ENCODE measurements at regions not wholly inside any gene's neighbourhood (a gene's known extent, or its start where the extent isn't known, plus 50 kb on each side); places are given as distances from the start of the nearest gene placed in this dataset.

- no peaks in the 10 kb centered on the region for H3K27me3 ChIP-seq (replicated peaks; ENCODE audit: control insufficient read depth, insufficient read depth, low read length)
- H3K9me3 ChIP-seq, result no peaks in the 10 kb centered on the region
- H3K4me3 ChIP-seq (ENCODE audit: low read depth, low read length), result no peak overlapping the region
- Mint-ChIP-seq H3K4me1 (ENCODE audit: low read depth, unreplicated experiment) (no peaks in the 10 kb centered on the region), H3K4me3 (ENCODE audit: unreplicated experiment) (no peak overlapping the region), H3K27ac (ENCODE audit: unreplicated experiment) (no peak overlapping the region), H3K9me3 (ENCODE audit: unreplicated experiment) (peaks cover 12% of the 10 kb centered on the region), H3K36me3 (ENCODE audit: insufficient read depth, unreplicated experiment) (no peaks in the 10 kb centered on the region), H3K27me3 (ENCODE audit: insufficient read depth, unreplicated experiment) (peaks cover 3% of the 10 kb centered on the region)
- H3K4me1 ChIP-seq, result no peaks in the 10 kb centered on the region
- no peak for TF ChIP-seq CTCF (IDR thresholded peaks at IDR 0.05; ENCODE audit: insufficient read depth in 1 of 2, low read depth in 1 of 2, low read length in 1 of 2, severe bottlenecking in 1 of 2, unreplicated experiment in 1 of 2)
- intact Hi-C loops (cut with micrococcal nuclease; ENCODE audit: unreplicated experiment), result no loop called here
- CTCF ChIA-PET, result no interaction called here
- POLR2A ChIA-PET, result no interaction called here
- no peaks in the 10 kb centered on the region for H3K36me3 ChIP-seq (ENCODE audit: control insufficient read depth, insufficient read depth, low read length)
- DNase-seq, result no peak
- no TSS peak for BruUV-seq (replicated peaks)
Measured at GRCh38 chr3:87390821-87391220, 114.4 kb upstream of the POU1F1 start.

GRCh38 chr3:87390353-87390752 is 114.0 kb upstream of the POU1F1 start:
- no peaks in the 10 kb centered on the region for H3K36me3 Mint-ChIP-seq (ENCODE audit: insufficient read depth, unreplicated experiment)
- no peak overlapping the region for H3K4me3 ChIP-seq (ENCODE audit: low read depth, low read length)
- no peaks in the 10 kb centered on the region for H3K4me1 ChIP-seq
- H3K27me3 ChIP-seq (replicated peaks; ENCODE audit: control insufficient read depth, insufficient read depth, low read length), result no peaks in the 10 kb centered on the region
- H3K4me3 Mint-ChIP-seq (ENCODE audit: unreplicated experiment), result no peak overlapping the region
- BruUV-seq (replicated peaks), result no TSS peak
- peaks cover 12% of the 10 kb centered on the region for H3K9me3 Mint-ChIP-seq (ENCODE audit: unreplicated experiment)
- H3K9me3 ChIP-seq, result no peaks in the 10 kb centered on the region
- ChIA-PET CTCF (no interaction called here), POLR2A (no interaction called here)
- H3K27me3 Mint-ChIP-seq (ENCODE audit: insufficient read depth, unreplicated experiment), result peaks cover 3% of the 10 kb centered on the region
- intact Hi-C loops (cut with micrococcal nuclease; ENCODE audit: unreplicated experiment), result no loop called here
- TF ChIP-seq CTCF (IDR thresholded peaks at IDR 0.05; ENCODE audit: insufficient read depth in 1 of 2, low read depth in 1 of 2, low read length in 1 of 2, severe bottlenecking in 1 of 2, unreplicated experiment in 1 of 2), result no peak
- no peak overlapping the region for H3K27ac Mint-ChIP-seq (ENCODE audit: unreplicated experiment)
- H3K36me3 ChIP-seq (ENCODE audit: control insufficient read depth, insufficient read depth, low read length), result no peaks in the 10 kb centered on the region
- no peaks in the 10 kb centered on the region for H3K4me1 Mint-ChIP-seq (ENCODE audit: low read depth, unreplicated experiment)
- no peak for DNase-seq

GRCh38 chr3:87375231-87375682 is 98.9 kb upstream of the POU1F1 start:
- Histone ChIP-seq H3K9me3 (no peaks in the 10 kb centered on the region), H3K36me3 (ENCODE audit: control insufficient read depth, insufficient read depth, low read length) (no peaks in the 10 kb centered on the region), H3K4me3 (ENCODE audit: low read depth, low read length) (no peak overlapping the region), H3K27me3 (replicated peaks; ENCODE audit: control insufficient read depth, insufficient read depth, low read length) (no peaks in the 10 kb centered on the region), H3K4me1 (no peaks in the 10 kb centered on the region)
- Mint-ChIP-seq H3K9me3 (ENCODE audit: unreplicated experiment) (no peaks in the 10 kb centered on the region), H3K4me3 (ENCODE audit: unreplicated experiment) (no peak overlapping the region), H3K27me3 (ENCODE audit: insufficient read depth, unreplicated experiment) (no peaks in the 10 kb centered on the region), H3K27ac (ENCODE audit: unreplicated experiment) (no peak overlapping the region), H3K36me3 (ENCODE audit: insufficient read depth, unreplicated experiment) (no peaks in the 10 kb centered on the region), H3K4me1 (ENCODE audit: low read depth, unreplicated experiment) (no peaks in the 10 kb centered on the region)
- no TSS peak for BruUV-seq (replicated peaks)
- CTCF ChIA-PET, result no interaction called here
- no peak for TF ChIP-seq CTCF (IDR thresholded peaks at IDR 0.05; ENCODE audit: insufficient read depth in 1 of 2, low read depth in 1 of 2, low read length in 1 of 2, severe bottlenecking in 1 of 2, unreplicated experiment in 1 of 2)
- intact Hi-C loops (cut with micrococcal nuclease; ENCODE audit: unreplicated experiment), result no loop called here
- DNase-seq, result no peak
- POLR2A ChIA-PET, result interaction anchor here (0.6 kb wide), 1 partner anchor 24 kb away, joined by 4 read pairs; no protein-coding TSS in a partner anchor

Measured in Caco-2 (cell line).